T-helper 1 cell treated with Interleukin-12 subunit alpha and Interleukin-12 subunit beta and Interleukin-4 antibody, amounts not matched to agents 30 μg/mL and 1 μg/mL, for 36 hours (primary cell): ENCODE measurements at regions not wholly inside any gene's neighbourhood (a gene's known extent, or its start where the extent isn't known, plus 50 kb on each side); places are given as distances from the start of the nearest gene placed in this dataset.

ENCODE experiments used
- H3K27ac Mint-ChIP-seq: one replicate; pipeline ENCODE4 v1.8.0; 2021; ENCODE audit warnings: mild to moderate bottlenecking, mixed read lengths
- H3K27me3 Mint-ChIP-seq: one replicate; pipeline ENCODE4 v1.8.0; 2021; ENCODE audit warnings: low read depth, mixed read lengths
- H3K36me3 Mint-ChIP-seq: one replicate; pipeline ENCODE4 v1.8.0; 2021; ENCODE audit warnings: low read depth, mixed read lengths
- H3K4me1 Mint-ChIP-seq: one replicate; pipeline ENCODE4 v1.8.0; 2021; ENCODE audit warnings: low read depth, mixed read lengths
- H3K4me3 Mint-ChIP-seq: one replicate; pipeline ENCODE4 v1.8.0; 2021; ENCODE audit warnings: mild to moderate bottlenecking, moderate library complexity, mixed read lengths
- H3K9me3 Mint-ChIP-seq: one replicate; pipeline ENCODE4 v1.8.0; 2021; ENCODE audit warnings: mixed read lengths

- no peaks in the 10 kb centered on the region for H3K9me3 Mint-ChIP-seq
- no peaks in the 10 kb centered on the region for H3K27me3 Mint-ChIP-seq
- H3K4me1 Mint-ChIP-seq, result no peaks in the 10 kb centered on the region
- no peak overlapping the region for H3K27ac Mint-ChIP-seq
- H3K36me3 Mint-ChIP-seq, result no peaks in the 10 kb centered on the region
- H3K4me3 Mint-ChIP-seq, result no peak overlapping the region
Observed at GRCh38 chr10:128996092-128996491, 470.9 kb upstream of the MGMT start.

DNA sequence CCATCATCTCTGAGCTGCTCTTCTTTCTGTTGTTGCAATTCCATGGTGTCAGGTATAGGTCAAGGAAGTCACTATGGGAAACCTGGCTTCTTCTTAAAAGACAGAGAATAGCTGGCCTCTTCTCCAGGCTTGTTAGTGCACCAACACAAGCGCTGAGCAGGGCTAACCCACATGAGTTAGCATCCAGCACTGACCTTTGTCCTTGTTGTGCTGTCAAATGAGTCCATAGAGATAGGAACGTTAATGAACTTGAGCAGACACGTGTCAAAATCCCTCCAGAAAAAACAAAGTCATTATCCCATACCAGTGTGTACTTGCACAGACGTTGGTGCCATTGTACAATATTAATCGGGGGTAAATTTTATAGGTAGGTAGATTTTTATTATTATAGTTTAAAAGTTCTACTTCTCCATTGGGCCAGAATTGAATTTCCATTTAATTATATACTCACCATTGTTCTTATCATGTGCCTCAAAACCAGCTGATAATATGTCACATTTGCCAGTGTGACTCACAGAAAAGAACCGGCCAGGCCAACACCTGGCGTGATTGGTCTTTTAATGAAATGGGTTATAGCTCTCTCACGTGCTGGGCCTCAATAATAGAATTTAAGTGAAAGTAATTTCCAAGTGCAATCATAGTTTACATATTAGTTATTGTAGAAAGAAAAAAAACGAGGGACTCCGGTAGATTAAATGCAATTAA, 468.8 kb upstream of the MGMT start:
- Mint-ChIP-seq H3K27me3 (no peaks in the 10 kb centered on the region), H3K4me3 (no peak overlapping the region), H3K36me3 (no peaks in the 10 kb centered on the region), H3K4me1 (no peaks in the 10 kb centered on the region), H3K9me3 (no peaks in the 10 kb centered on the region), H3K27ac (no peak overlapping the region)

DNA sequence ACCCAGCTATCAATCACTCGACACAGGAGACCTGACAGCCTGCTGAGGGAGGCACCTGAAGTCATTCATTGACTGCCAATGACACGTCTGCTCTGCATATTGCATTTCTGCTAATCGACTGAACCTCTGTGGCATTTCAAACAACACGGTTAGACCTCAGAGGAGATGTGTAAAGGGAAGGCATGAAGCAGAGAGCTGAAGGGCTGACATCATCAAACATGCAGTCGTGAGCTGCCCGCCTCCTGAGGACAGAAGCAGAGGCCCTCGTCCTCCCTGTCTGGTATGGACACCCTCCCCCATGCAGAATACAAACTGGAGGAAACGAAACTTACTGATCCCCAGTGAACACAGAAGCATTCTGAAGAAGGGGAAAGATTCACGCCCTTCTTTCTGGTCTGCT, 462.6 kb upstream of the MGMT start:
- Mint-ChIP-seq H3K36me3 (no peaks in the 10 kb centered on the region), H3K9me3 (no peaks in the 10 kb centered on the region), H3K27me3 (peaks cover 4% of the 10 kb centered on the region), H3K4me1 (no peaks in the 10 kb centered on the region), H3K4me3 (no peak overlapping the region), H3K27ac (no peak overlapping the region)

GRCh38 chr10:129005080-129005479, 462.0 kb upstream of the MGMT start:
- no peak overlapping the region for H3K4me3 Mint-ChIP-seq
- no peaks in the 10 kb centered on the region for H3K36me3 Mint-ChIP-seq
- no peak overlapping the region for H3K27ac Mint-ChIP-seq
- H3K27me3 Mint-ChIP-seq, result peaks cover 4% of the 10 kb centered on the region
- no peaks in the 10 kb centered on the region for H3K9me3 Mint-ChIP-seq
- H3K4me1 Mint-ChIP-seq, result no peaks in the 10 kb centered on the region

DNA sequence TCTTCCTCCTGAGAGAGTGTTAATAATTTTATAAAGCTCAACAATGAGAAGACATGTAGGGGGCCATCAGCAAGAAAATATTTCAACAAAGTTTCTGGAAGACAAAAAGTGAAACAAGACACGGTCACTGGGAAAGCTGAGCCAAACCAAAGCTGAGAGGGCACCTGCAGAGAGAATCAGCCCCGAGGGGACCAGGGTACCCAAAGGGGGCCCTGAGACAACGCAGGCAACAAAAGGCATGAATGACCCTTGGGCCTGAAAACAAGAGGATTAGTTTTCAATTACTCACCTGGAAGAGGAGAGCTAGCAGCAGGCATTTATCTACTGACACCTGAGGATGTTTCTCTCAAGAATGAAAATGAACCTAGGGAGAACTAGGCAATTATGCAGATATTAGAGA, 461.2 kb upstream of the MGMT start:
- H3K27ac Mint-ChIP-seq, result no peak overlapping the region
- H3K27me3 Mint-ChIP-seq, result peaks cover 4% of the 10 kb centered on the region
- no peak overlapping the region for H3K4me3 Mint-ChIP-seq
- H3K36me3 Mint-ChIP-seq, result no peaks in the 10 kb centered on the region
- H3K4me1 Mint-ChIP-seq, result no peaks in the 10 kb centered on the region
- no peaks in the 10 kb centered on the region for H3K9me3 Mint-ChIP-seq

DNA sequence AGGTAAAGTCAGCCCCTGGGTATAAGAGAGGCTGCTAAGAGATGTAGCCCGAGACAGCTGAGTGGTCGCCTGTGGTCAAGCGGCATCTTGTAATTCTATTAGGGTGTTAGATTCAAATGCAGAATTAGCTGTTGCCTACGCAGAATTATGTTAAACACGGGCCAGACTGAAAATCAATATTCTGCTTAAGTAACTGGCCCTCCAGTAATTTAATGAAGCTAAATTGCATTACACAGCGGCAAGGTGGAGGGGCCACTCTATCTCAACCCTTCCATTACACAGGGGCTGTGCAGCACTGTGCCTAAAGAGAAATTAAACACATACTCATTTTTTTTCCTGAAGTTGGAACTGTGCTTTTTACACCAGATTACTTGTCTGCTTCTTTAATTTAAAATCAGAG, 448.5 kb upstream of the MGMT start:
- Mint-ChIP-seq H3K27ac (no peak overlapping the region), H3K9me3 (no peaks in the 10 kb centered on the region), H3K4me3 (no peak overlapping the region), H3K4me1 (no peaks in the 10 kb centered on the region), H3K27me3 (peaks cover 3% of the 10 kb centered on the region), H3K36me3 (no peaks in the 10 kb centered on the region)

DNA sequence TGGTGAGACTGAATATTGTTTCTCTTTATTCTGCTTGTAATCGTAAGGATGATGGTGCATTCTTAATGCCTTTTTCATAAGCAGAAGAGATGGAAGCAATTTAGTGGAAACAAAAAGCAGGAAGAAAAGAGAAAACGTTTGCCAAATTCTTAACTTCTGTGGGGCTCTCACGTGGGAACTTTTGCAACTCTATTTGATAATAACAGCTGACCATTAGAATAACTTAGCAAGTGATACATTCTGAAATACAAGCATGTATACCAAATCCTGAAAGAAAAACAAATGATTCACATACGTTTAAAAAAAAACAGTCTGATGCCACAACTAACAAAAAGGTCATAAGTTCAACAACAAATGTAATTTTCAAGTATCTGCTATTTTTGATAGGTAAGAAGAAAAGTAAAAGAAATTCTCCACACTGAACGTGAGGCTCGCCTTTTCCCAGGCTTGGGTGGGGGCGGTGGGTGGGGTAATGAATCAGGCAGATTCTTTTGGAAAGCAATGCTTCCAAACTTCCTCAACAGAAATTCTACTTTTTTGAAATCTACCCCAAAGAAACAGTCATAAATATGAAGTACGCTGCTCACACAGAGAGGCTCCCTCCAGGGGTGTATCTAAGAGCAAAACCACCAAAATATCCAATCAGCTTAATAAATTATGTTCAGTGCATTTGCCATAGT, 446.2 kb upstream of the MGMT start:
- H3K9me3 Mint-ChIP-seq, result no peaks in the 10 kb centered on the region
- peaks cover 3% of the 10 kb centered on the region for H3K27me3 Mint-ChIP-seq
- no peaks in the 10 kb centered on the region for H3K36me3 Mint-ChIP-seq
- no peak overlapping the region for H3K27ac Mint-ChIP-seq
- no peaks in the 10 kb centered on the region for H3K4me1 Mint-ChIP-seq
- no peak overlapping the region for H3K4me3 Mint-ChIP-seq

DNA sequence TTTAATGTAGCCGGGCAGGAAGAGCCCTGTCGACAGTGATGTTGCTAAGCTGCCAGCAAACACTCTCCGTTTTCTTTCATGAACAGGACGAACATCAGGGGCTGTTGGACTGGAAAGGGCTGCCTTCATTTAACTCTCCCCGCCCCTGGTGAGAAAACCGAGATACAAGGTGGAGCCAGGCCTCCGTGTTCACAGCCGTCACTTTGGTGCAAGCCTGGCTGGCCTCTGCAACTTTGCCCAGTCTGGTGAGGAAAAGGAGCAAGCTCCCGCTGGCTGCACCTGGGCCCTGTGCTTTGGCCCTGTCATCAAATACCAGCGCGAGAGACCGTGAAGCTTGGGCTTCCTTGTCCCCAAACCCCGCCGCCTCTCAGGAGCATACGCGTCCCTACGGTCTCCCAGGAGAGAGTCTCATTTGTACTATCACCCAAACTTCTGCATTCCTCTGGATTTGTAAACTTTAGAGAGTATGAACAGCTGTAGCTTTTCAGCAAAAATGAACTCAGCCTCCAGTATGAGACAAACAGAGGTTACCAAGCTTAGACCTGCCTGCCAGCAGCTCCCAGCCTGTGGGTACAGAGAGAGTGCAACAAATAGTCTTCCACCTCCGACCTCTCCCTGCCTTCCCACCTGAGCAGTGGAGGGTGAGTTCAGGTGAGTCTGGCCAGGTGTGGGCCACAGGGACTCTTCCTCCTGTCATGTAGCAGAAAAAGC, 445.3 kb upstream of the MGMT start:
- Mint-ChIP-seq H3K27me3 (peaks cover 3% of the 10 kb centered on the region), H3K36me3 (no peaks in the 10 kb centered on the region), H3K4me1 (no peaks in the 10 kb centered on the region), H3K27ac (no peak overlapping the region), H3K4me3 (no peak overlapping the region), H3K9me3 (no peaks in the 10 kb centered on the region)

DNA sequence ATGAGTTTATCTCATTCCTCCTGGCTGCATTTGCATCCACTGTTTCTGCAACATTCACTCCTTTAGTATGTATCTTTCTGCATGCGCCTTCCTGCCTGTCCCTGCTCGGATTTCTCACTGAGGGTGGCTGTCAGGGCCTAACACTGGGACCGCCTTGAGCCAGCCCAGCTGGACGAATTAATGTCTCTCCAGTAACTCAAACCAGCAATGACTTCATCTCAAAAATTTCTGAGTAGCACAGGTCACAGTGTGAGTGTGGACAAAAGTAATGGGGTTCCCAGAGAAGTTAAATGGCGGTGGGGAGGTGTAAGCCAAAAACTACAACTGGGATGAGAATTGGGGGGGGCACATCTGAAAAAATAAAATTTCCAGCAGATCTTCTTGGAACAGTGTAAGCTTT, 444.0 kb upstream of the MGMT start:
- no peak overlapping the region for H3K4me3 Mint-ChIP-seq
- H3K4me1 Mint-ChIP-seq, result no peaks in the 10 kb centered on the region
- H3K27ac Mint-ChIP-seq, result no peak overlapping the region

DNA sequence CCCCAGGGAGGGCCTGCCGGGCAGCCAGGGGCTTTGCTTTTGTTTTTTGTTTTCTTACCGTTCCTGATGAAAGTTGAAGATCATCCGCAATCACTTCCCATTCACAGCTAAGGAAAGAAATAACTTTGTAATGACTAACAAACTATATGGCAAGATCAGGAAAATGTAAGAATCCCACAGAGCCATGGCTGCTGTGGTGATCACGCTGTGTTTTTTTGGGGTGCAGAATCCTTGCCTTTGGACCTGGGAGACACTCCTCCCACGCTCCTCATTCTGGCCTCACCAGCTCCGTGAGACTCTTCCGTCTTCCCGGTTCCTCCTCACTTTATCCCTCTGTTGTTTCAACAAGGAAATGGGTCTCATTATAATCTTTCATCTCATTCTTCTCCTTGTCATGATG, 443.0 kb upstream of the MGMT start:
- Mint-ChIP-seq H3K9me3 (no peaks in the 10 kb centered on the region), H3K4me3 (no peak overlapping the region), H3K27ac (no peak overlapping the region), H3K4me1 (no peaks in the 10 kb centered on the region), H3K27me3 (peaks cover 3% of the 10 kb centered on the region), H3K36me3 (no peaks in the 10 kb centered on the region)

More for the DNA sequence above, 444.0 kb upstream of the MGMT start:
- no peaks in the 10 kb centered on the region for H3K9me3 Mint-ChIP-seq
- H3K36me3 Mint-ChIP-seq, result no peaks in the 10 kb centered on the region
- peaks cover 3% of the 10 kb centered on the region for H3K27me3 Mint-ChIP-seq

DNA sequence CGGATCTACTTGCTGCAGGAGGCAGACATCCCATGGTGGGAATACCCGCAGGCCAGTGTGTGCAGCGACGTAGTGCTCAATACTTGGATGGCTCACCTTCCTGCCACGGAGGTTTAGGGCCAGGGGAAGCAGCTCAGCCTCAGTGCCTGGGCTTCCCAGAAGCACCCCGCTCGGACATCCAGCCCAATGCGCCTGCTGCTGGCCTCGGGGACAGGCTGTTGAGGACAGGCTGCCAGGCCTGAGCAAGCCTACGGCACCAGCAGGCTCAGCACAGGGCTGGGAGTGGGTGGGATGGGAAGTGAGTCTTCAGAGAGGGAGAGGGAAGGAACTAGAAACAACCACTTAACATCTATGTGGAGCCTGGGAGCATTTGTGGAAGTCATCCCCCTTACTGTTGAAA, 441.3 kb upstream of the MGMT start:
- Mint-ChIP-seq H3K9me3 (no peaks in the 10 kb centered on the region), H3K4me1 (no peaks in the 10 kb centered on the region), H3K27ac (no peak overlapping the region), H3K36me3 (no peaks in the 10 kb centered on the region), H3K4me3 (no peak overlapping the region), H3K27me3 (no peaks in the 10 kb centered on the region)

DNA sequence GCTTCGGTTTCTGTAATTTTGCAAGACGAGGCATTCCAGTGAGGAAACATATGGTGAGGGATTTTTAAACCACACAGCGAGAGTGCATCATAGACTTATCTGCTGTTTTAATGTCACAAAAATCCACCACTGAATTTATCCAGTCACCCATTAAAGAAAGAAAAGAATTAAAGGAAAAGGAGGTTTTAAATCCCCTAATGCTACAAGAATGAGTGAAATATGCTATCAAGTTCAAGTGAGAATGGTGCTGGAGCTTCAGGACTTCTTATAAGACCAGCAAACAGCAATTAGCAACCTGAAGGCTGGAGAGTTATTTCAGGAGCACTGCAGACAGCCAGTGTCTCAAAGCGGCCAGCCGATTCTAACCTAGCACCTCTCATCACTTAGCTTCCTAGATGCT, 439.1 kb upstream of the MGMT start:
- Mint-ChIP-seq H3K36me3 (no peaks in the 10 kb centered on the region), H3K9me3 (no peaks in the 10 kb centered on the region), H3K4me3 (no peak overlapping the region), H3K27me3 (peaks cover 10% of the 10 kb centered on the region), H3K4me1 (peaks cover 3% of the 10 kb centered on the region), H3K27ac (no peak overlapping the region)

- H3K27ac Mint-ChIP-seq, result no peak overlapping the region
- H3K9me3 Mint-ChIP-seq, result no peaks in the 10 kb centered on the region
- peaks cover 14% of the 10 kb centered on the region for H3K27me3 Mint-ChIP-seq
- peaks cover 3% of the 10 kb centered on the region for H3K4me1 Mint-ChIP-seq
- no peaks in the 10 kb centered on the region for H3K36me3 Mint-ChIP-seq
- no peak overlapping the region for H3K4me3 Mint-ChIP-seq
Observed at GRCh38 chr10:129028451-129028850, 438.6 kb upstream of the MGMT start.

DNA sequence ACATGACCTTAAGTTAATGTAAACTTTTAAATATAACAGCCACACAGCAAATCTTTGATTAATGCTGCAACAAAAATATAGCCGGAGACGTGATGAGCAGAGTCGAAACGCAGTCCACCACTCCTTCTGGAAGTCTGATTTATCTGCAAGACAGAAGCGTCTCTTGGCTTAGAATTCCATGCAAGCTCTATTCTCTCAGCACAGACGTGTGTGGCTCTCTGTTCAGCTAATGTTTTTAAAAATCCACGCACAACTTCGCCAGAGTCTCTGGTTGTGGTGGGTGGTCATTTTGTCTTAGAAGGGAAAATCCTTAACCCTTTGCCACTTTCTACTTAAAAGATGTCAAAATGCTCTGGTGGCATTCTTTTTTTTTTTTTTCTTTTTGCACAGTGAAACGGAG, 438.0 kb upstream of the MGMT start:
- no peaks in the 10 kb centered on the region for H3K36me3 Mint-ChIP-seq
- H3K4me1 Mint-ChIP-seq, result peaks cover 3% of the 10 kb centered on the region
- H3K27ac Mint-ChIP-seq, result no peak overlapping the region
- no peaks in the 10 kb centered on the region for H3K9me3 Mint-ChIP-seq
- H3K4me3 Mint-ChIP-seq, result no peak overlapping the region
- peaks cover 20% of the 10 kb centered on the region for H3K27me3 Mint-ChIP-seq
